GM08714 (cell line): ENCODE measurements at regions not wholly inside any gene's neighbourhood (a gene's known extent, or its start where the extent isn't known, plus 50 kb on each side); places are given as distances from the start of the nearest gene placed in this dataset.

Experiments
- H3K4me3 ChIP-seq: fragments of 200-500 bp; sonication (Bioruptor generic); 2 replicates; pipeline ENCODE4 v1.5.1; 2014; ENCODE audit warnings: mild to moderate bottlenecking, low read length, inconsistent platforms
- ZNF274 ChIP-seq: IDR thresholded peaks from 2 replicates; pipeline ENCODE4 v1.6.1; 2012; ENCODE audit warnings: mild to moderate bottlenecking, low read depth, low read length

DNA sequence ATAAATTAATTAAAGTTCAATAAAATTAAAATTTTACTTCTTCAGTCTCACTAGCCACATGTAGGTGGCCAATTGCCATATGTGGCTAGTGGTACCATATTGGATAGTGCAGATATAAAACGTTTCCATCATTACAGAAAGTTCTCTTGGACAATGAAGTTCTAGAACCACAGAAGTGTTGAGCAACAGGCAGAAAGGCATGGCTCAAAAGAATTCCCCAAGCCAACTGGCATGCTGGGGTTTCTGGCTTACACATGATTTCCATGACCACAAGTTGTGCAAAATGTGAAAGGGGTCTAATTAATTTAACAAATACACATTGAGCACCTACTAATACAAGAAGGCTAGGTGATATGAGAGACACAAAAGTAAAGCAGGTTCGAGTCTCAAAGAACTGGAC, 72.2 kb upstream of the CDC42BPA start:
- TF ChIP-seq ZNF274, result no peak
- H3K4me3 ChIP-seq, result no peak overlapping the region

DNA sequence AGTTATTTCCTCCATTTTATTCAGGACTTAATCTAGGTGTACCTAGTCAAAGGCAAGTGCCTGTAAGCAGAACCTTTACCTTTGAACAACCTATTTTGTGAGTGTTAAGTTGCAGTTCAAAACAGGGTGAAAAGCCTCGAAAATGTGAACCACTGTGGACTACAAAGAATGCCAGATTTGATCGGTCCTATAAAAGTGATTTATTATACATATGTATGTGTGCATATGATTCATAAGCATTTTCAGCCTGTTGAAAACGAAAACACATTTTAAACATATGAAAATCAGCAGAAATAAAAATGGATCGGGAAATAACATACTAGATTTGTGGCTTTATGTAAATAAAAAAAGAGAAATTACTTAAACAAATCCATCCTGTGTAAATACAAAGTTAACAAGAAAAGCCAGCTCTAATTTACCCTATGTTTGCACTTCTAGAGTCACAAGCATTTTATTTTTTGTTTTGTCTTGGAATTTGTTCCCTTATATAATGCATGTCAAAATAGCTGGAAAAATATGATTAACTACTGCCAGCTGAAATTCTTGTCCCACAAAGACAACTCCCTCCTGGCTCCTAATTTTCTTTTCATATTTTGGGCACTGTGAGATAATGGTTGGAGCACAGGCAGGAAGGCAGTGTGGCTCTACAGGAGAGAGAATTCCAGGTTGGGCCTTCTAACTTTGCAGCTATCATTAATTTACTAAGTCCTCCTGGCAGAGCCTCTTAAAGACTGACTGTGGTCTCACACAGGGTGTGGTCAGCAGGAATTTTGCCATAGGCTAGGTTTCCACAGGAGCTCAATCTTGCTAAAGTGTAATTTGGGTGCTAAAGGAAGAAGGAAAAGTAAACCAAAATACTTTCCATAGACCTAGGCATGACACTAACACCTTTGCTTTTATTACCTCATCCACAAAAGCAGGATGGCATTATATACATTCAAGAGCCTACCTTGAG, 70.2 kb upstream of the CDC42BPA start:
- TF ChIP-seq ZNF274, result no peak
- no peak overlapping the region for H3K4me3 ChIP-seq

DNA sequence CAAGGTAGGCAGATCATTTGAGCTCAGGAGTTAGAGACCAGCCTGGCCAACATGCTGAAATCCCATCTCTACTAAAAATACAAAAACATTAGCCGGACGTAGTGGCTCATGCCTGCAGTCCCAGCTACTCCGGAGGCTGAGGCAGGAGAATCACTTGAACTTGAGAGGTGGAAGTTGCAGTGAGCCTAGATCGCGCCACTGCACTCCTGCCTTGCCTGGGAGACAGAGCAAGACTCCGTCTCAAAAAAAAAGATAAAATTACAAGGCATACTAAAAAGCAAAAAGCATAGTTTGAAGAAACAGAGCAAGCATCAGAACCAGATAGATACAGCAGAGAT, 61.2 kb upstream of the CDC42BPA start:
- no peak overlapping the region for H3K4me3 ChIP-seq
- no peak for TF ChIP-seq ZNF274

DNA sequence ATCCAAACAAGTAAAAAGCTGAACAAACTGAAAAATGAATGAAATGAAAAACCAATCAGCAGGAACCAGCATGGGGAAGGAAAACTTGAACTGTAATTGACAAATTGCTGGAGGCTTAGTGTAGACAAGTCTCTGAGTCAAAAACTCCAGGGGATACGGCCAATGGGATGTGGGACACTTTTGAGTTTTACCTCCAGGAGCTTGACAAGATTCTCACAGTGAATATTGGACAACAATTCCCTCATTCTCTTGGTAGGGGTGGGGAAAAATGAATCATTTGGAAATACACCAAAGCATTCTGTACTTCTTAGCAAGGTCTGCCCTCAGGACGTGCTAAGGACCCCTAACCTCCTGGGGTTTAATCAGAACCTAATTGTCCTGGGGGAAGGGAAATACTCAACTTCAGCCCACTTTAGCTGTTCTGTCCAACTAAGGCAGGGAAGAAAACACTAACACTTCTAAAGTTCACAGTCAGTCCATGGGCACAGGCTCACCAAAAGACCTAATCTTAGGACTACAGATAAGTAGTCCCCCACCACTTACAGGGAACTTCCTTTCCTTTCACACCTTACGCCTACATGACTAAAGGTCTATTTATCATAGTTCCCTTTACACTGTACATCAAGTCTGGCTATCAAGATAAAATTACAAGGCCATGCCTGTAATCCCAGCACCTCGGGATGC, 60.7 kb upstream of the CDC42BPA start:
- no peak overlapping the region for H3K4me3 ChIP-seq
- TF ChIP-seq ZNF274, result no peak

DNA sequence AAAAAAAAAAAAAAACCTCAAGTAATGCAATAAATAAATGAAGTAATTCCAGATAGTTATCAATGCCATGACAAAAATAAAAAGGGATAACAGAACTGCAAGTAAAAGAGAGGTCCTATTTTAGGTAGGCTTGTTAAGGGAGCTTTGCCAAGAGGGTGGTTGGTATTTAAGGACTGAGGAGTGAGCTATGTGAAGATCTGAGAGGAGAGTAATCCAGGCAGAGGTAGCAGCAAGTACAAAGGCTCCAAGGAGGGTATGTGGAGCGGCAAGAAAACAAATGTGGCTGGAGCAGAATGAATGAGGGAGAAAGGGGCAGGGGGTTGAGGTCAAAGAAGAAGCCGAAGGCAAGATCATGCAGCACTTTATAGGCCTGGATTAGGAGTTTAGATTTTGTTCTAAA, 59.9 kb upstream of the CDC42BPA start:
- TF ChIP-seq ZNF274, result no peak
- H3K4me3 ChIP-seq, result no peak overlapping the region

DNA sequence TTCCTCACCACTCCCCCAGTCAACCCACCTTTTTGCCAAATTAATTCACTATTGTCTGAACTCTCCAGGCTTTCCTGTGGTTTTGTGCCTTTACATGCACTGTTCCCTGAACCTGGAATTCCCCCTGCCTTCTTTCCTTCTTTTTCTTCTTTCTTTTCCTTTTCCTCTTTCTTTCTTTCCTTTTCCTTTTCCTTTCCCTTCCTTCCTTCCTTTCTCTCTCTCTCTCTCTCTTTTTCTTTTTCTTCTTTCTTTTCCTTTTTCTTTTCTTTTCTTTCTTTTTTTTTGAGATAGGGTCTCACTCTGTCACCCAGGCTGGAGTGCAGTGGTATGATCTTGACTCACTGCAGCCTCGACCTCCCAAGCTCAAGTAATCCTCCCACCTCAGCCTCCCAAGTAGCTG, 56.6 kb upstream of the CDC42BPA start:
- no peak overlapping the region for H3K4me3 ChIP-seq
- no peak for TF ChIP-seq ZNF274

DNA sequence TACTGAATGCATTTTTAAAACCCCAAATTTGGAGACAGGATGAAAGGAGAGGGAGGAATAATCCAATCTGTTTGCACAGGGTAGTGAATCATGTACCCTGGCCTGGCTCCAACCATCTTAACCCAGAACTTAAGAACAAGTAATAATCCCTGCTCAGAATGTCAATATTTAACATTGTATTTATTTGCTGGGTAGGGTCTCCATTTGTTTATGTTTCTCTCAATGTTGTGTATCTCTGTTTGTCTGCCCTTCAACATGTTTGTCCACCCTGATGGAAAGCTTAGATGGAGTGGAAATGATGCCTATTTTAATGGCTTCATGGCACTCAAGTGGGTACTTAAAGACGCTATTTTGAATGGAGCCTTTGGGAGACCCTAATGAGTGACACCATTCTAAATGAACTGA, 54.4 kb upstream of the CDC42BPA start:
- no peak overlapping the region for H3K4me3 ChIP-seq
- no peak for TF ChIP-seq ZNF274

DNA sequence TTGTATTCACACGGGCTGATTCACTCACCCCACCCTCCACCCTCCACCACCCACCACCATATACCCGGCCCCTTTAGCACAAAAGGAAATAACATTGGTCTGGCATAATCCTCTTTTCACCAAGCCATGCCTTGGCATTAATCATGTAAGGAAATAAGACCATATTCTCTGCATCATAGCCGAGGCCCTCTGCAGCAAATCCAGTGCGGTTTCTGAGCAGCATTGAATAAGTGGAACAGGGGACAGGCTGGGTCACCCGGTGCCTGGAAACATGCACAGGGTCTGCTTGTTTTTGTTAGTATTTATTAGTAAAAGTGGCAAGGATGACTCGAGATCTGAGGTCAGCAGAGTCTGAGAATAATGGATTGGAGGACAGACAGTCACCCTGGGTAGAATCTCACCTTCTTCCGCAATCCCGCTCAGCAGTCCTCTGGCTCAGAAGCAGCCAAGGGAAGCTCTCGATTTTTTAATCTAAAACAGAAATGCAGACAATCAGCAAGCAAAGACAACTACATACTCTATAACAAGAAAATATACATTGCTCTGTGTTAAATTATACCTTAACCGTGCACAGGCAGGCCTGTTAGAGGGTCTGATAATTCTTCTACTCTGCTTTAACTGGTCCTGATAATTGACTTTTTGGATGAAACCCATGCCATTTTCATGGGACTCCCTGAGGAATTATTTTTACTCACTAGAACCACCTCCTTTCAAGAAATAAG, 52.4 kb upstream of the CDC42BPA start:
- no peak for TF ChIP-seq ZNF274
- no peak overlapping the region for H3K4me3 ChIP-seq

DNA sequence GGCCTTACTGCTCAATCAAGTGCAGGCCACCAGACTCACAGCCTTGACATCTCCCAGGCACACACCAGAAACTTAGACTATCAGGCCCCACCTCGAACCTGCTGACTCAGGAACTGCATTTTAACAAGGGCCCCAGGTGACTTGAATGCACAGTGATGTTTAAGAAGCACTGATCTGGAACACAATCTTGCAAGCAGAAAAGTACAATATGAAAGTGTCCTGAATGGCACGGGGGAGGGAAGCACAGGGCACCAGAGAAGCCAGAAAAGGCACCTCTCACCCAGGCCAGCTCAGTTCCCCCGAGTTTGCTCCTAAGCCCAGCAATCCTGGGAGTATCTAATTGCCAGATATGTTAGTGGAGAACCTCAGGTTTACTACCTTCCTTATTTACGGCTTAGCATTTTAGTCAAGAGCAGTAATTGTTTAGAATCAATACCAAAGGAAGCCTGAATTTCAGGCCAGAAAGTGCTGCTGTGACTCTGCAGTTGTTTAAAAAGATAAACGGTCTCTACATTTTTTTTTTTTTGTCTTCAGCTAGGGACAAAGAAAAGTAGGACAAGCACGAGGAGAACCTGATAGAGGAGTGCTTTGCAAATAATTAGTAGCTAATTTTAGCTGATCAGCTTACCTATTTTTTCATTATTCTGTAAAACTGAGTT, 50.9 kb upstream of the CDC42BPA start:
- no peak for TF ChIP-seq ZNF274
- H3K4me3 ChIP-seq, result no peak overlapping the region
